CD8-positive, alpha-beta memory T cell (primary cell): ENCODE measurements at regions not wholly inside any gene's neighbourhood (a gene's known extent, or its start where the extent isn't known, plus 50 kb on each side); places are given as distances from the start of the nearest gene placed in this dataset.
A peak's percentile ranks its signal among the peaks of the same experiment; 100 is the strongest.

ENCODE experiments used
- CTCF ChIA-PET: fragments of 350-600 bp; sonication (Branson Sonifier 250); formaldehyde crosslinking; loops from one replicate; lab custom pipeline; 2021; ENCODE audit warnings: antibody characterized with exemption; lab: Charles Lee
- POLR2A ChIA-PET: fragments of 350-600 bp; sonication (Branson Sonifier 250); formaldehyde crosslinking; loops from one replicate; lab custom pipeline; 2021; ENCODE audit warnings: antibody characterized with exemption; lab: Charles Lee
- DNase-seq, 5 donors: peaks; one replicate each; pipeline versions ENCODE4 v3.0.0 to v3.0.0-alpha.2; 2020 to 2022; ENCODE audit warnings: mixed read lengths in 1 of 5
- H3K27ac ChIP-seq: one replicate; pipeline ENCODE4 v1.7.0; 2013; ENCODE audit warnings: low read depth, mild to moderate bottlenecking, low read length, moderate library complexity
- H3K27me3 ChIP-seq: 2 replicates; pipeline ENCODE4 v1.7.0; 2013; ENCODE audit warnings: low read length, mild to moderate bottlenecking; ENCODE audit not compliant: insufficient read depth, poor library complexity, severe bottlenecking
- H3K36me3 ChIP-seq: 2 replicates; pipeline ENCODE4 v1.7.0; 2013; ENCODE audit warnings: mild to moderate bottlenecking, low read length, moderate library complexity; ENCODE audit not compliant: insufficient read depth
- H3K4me1 ChIP-seq: 2 replicates; pipeline ENCODE4 v1.7.0; 2013; ENCODE audit warnings: mild to moderate bottlenecking, low read length, moderate library complexity; ENCODE audit not compliant: insufficient read depth
- H3K4me3 ChIP-seq: 2 replicates; pipeline ENCODE4 v1.7.0; 2013; ENCODE audit warnings: mild to moderate bottlenecking, low read length
- H3K9me3 ChIP-seq: 2 replicates; pipeline ENCODE4 v1.7.0; 2013; ENCODE audit warnings: mild to moderate bottlenecking, low read length
- H3K27ac Mint-ChIP-seq, 8 donors: one replicate each; pipeline ENCODE4 v1.8.0; 2020 to 2021; ENCODE audit warnings: mixed read lengths in 8 of 8, mild to moderate bottlenecking in 6 of 8, inconsistent platforms in 3 of 8, moderate library complexity in 3 of 8
- H3K27me3 Mint-ChIP-seq, 2 donors: one replicate each; pipeline ENCODE4 v1.8.0; 2020 to 2021; ENCODE audit warnings: mixed read lengths in 2 of 2, mild to moderate bottlenecking in 1 of 2, moderate library complexity in 1 of 2
- H3K36me3 Mint-ChIP-seq, 3 donors: one replicate each; pipeline ENCODE4 v1.8.0; 2020 to 2021; ENCODE audit warnings: mixed read lengths in 3 of 3, inconsistent platforms in 1 of 3, mild to moderate bottlenecking in 1 of 3
- H3K4me1 Mint-ChIP-seq, 3 donors: one replicate each; pipeline ENCODE4 v1.8.0; 2020 to 2021; ENCODE audit warnings: mixed read lengths in 3 of 3, inconsistent platforms in 1 of 3, mild to moderate bottlenecking in 1 of 3
- H3K4me3 Mint-ChIP-seq, 7 donors: one replicate each; pipeline ENCODE4 v1.8.0; 2020 to 2021; ENCODE audit warnings: mixed read lengths in 7 of 7, mild to moderate bottlenecking in 6 of 7, moderate library complexity in 4 of 7, inconsistent platforms in 2 of 7
- H3K9me3 Mint-ChIP-seq, 5 donors: one replicate each; pipeline ENCODE4 v1.8.0; 2020 to 2022; ENCODE audit warnings: mixed read lengths in 5 of 5, mild to moderate bottlenecking in 3 of 5, moderate library complexity in 2 of 5, inconsistent platforms in 1 of 5

DNA sequence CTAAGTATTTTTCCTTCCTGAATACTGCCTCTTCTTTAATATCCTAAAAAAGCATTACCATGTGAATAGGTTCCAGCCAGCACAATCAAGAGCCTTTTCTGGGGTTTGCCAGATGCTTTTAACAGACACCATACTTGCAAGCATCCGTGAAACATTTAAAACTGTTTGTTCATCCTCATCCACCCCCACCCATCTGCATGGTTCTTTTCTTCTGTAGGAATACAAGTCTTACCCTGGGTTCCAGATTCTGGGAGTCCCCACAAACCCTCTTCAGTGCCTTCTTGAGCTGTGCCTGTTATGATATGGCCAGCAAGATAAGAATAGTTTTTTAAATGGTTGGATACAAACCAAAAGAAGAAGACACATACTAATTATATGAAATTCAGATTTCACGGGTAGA lies 354.9 kb upstream of the PLXNA2 start:
- H3K36me3 ChIP-seq, result no peaks in the 10 kb centered on the region
- no peaks in the 10 kb centered on the region for H3K27me3 ChIP-seq
- DNase-seq, result no peak
- peaks cover 0 to 2% (median 0%) of the 10 kb centered on the region in 5 donors for H3K9me3 Mint-ChIP-seq
- H3K9me3 ChIP-seq, result no peaks in the 10 kb centered on the region
- no peaks in the 10 kb centered on the region for H3K4me1 Mint-ChIP-seq
- no peaks in the 10 kb centered on the region for H3K27me3 Mint-ChIP-seq
- POLR2A ChIA-PET, result no interaction called here
- H3K27ac ChIP-seq, result no peak overlapping the region
- H3K36me3 Mint-ChIP-seq, result no peaks in the 10 kb centered on the region
- no peak overlapping the region for H3K4me3 Mint-ChIP-seq
- no peak overlapping the region for H3K4me3 ChIP-seq
- CTCF ChIA-PET, result no interaction called here
- no peaks in the 10 kb centered on the region for H3K4me1 ChIP-seq
- no peak overlapping the region for H3K27ac Mint-ChIP-seq

DNA sequence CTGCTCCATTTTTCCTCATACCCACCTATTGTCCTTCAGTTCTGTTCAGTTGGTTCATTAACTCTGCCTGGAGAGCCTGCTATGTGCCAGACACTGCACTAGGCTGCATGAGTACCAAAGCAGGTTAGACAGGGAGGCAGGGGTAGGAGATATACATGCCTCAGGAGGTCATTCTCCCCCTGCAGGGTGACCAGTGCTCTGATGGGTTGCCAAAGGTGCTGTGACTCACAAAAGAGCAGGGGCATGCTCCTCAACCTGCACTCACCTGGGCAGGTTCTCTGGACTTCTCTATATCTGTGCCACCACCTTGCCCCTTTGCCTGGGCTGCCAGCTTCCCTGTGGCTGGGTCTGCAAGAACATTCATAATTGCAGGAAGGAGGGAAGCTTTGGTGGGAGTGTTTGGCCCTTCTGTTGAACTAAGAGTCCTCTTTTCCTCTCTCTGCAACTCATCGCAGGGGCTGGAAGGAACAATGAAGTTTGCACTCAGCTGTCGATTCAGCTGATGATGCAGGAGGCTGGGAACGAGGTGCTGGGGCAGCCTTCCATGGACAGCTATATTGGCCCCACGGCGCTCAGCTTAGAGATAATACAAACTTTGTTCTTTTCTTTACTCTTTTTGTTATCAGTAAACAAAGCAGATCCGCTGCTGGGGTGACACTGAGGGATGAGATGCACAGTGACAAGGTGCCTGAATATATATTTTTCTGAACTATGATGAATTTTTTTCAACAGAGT lies 356.4 kb upstream of the PLXNA2 start:
- H3K36me3 ChIP-seq, result no peaks in the 10 kb centered on the region

DNA sequence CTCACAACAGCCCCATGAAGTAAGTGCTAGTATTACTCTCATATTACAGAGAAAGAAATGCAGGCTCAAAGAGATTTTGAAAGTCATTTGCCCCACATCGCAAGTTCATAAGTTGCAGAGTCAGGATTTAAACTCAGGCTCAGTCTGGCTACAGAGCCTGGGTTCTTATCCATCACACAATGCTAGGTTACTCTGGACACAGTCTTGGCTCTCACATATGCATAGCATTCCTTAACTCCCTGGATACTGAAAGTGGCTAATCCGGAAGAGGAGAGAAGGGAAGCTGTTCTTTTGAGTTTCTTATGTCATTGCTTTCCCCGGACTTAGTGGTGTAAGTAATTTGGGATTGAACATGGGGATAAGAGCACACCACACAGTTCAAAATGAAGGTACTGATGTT lies 357.4 kb upstream of the PLXNA2 start:
- H3K27me3 Mint-ChIP-seq, result no peaks in the 10 kb centered on the region
- no peak for DNase-seq
- no peak overlapping the region for H3K27ac Mint-ChIP-seq
- H3K4me1 Mint-ChIP-seq, result no peaks in the 10 kb centered on the region
- no peaks in the 10 kb centered on the region for H3K27me3 ChIP-seq
- no peaks in the 10 kb centered on the region for H3K36me3 ChIP-seq
- H3K4me1 ChIP-seq, result no peaks in the 10 kb centered on the region
- H3K27ac ChIP-seq, result no peak overlapping the region
- H3K36me3 Mint-ChIP-seq, result no peaks in the 10 kb centered on the region
- no peak overlapping the region for H3K4me3 Mint-ChIP-seq
- POLR2A ChIA-PET, result no interaction called here
- H3K9me3 Mint-ChIP-seq, result no peaks in the 10 kb centered on the region
- H3K4me3 ChIP-seq, result no peak overlapping the region
- CTCF ChIA-PET, result no interaction called here
- H3K9me3 ChIP-seq, result no peaks in the 10 kb centered on the region

More for the DNA sequence above, 356.4 kb upstream of the PLXNA2 start:
- Histone ChIP-seq H3K27me3 (no peaks in the 10 kb centered on the region), H3K9me3 (no peaks in the 10 kb centered on the region), H3K4me1 (no peaks in the 10 kb centered on the region), H3K4me3 (no peak overlapping the region), H3K27ac (no peak overlapping the region)
- H3K27ac Mint-ChIP-seq, result no peak overlapping the region
- H3K4me1 Mint-ChIP-seq, result no peaks in the 10 kb centered on the region
- ChIA-PET POLR2A (no interaction called here), CTCF (no interaction called here)
- H3K27me3 Mint-ChIP-seq, result no peaks in the 10 kb centered on the region
- H3K36me3 Mint-ChIP-seq, result no peaks in the 10 kb centered on the region
- DNase-seq, result no peak
- H3K9me3 Mint-ChIP-seq, result no peaks in the 10 kb centered on the region
- H3K4me3 Mint-ChIP-seq, result no peak overlapping the region

DNA sequence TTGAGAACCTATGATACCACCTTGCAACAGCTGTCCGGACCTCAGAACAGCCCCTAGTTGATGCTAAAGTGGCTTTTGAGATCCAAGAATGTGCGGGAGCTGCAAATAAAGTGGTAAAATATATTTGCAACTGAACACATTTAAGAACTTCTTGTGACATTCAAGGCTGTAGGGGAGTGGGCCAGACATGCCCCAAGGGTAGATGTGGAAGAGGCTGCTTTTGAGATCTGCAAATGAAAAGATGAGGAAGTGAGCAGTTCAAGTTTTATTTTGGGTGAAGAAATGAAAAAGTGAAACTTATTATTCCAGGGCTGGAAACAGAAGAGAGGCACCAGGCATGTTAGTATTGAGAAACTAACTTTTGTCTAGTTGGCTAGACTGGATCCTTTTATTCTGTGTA lies 359.5 kb upstream of the PLXNA2 start:
- ChIA-PET CTCF (interaction anchor here (0.7 kb wide), 1 partner anchor 12 kb away, joined by 3 read pairs; no protein-coding TSS in a partner anchor), POLR2A (no interaction called here)
- H3K36me3 ChIP-seq, result no peaks in the 10 kb centered on the region
- Mint-ChIP-seq H3K27me3 (peaks cover 0 to 2% of the 10 kb centered on the region in 2 donors), H3K9me3 (no peaks in the 10 kb centered on the region), H3K4me1 (no peaks in the 10 kb centered on the region), H3K36me3 (no peaks in the 10 kb centered on the region), H3K27ac (peak overlapping the region in 1 of 8 donors; percentile 34), H3K4me3 (no peak overlapping the region)
- DNase-seq, result no peak
- H3K4me3 ChIP-seq, result no peak overlapping the region
- no peaks in the 10 kb centered on the region for H3K27me3 ChIP-seq
- H3K9me3 ChIP-seq, result no peaks in the 10 kb centered on the region
- no peak overlapping the region for H3K27ac ChIP-seq
- H3K4me1 ChIP-seq, result no peaks in the 10 kb centered on the region

DNA sequence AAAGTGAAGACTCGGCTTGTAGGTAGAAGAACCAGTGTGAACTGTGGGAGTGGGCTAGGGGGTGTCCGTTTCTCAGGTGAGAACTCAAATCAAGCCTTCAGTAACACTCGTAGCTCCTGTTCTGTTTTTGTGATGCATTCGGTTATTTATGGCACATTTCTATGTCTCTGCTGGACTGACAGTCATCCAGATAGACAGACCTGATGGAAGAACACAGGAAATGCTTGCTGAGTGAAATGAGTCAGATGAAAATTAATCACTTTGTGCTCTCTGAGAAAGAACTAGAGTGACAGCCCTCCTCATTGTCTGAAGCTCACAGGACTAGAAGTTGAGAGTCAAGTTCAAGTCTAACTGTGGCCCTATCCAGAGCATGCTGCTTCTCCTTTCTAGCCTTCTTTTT lies 360.1 kb upstream of the PLXNA2 start:
- Mint-ChIP-seq H3K27ac (no peak overlapping the region), H3K9me3 (no peaks in the 10 kb centered on the region), H3K36me3 (no peaks in the 10 kb centered on the region), H3K4me3 (no peak overlapping the region), H3K4me1 (no peaks in the 10 kb centered on the region), H3K27me3 (peaks cover 0 to 2% of the 10 kb centered on the region in 2 donors)
- Histone ChIP-seq H3K9me3 (no peaks in the 10 kb centered on the region), H3K36me3 (no peaks in the 10 kb centered on the region), H3K27me3 (no peaks in the 10 kb centered on the region), H3K4me3 (no peak overlapping the region), H3K4me1 (no peaks in the 10 kb centered on the region), H3K27ac (no peak overlapping the region)
- ChIA-PET POLR2A (no interaction called here), CTCF (no interaction called here)
- no peak for DNase-seq

DNA sequence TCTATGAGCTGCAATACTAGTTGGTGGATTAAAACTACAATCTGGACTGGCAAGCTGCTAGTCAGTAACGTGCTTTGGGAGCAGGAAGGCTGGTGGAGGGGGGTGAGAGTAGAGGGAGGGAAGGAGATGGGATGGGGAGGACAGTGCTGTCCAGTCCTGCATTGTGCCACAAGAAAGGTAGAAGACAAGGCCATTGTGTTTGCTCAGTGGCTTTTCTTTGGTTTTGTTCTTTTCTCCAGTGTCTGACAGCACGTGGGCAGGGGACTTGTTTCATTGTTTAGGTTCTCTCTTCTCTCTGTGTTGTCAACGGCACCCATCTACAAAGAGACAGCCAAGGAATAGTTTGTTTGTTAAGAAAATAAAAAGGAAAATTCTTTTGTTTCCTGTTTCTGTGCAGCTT lies 362.8 kb upstream of the PLXNA2 start:
- Histone ChIP-seq H3K4me3 (no peak overlapping the region), H3K4me1 (no peaks in the 10 kb centered on the region), H3K27me3 (no peaks in the 10 kb centered on the region), H3K36me3 (no peaks in the 10 kb centered on the region), H3K9me3 (no peaks in the 10 kb centered on the region), H3K27ac (no peak overlapping the region)
- Mint-ChIP-seq H3K36me3 (no peaks in the 10 kb centered on the region), H3K27ac (no peak overlapping the region), H3K27me3 (peaks cover 0 to 2% of the 10 kb centered on the region in 2 donors), H3K4me3 (no peak overlapping the region), H3K4me1 (no peaks in the 10 kb centered on the region), H3K9me3 (no peaks in the 10 kb centered on the region)
- DNase-seq, result no peak
- CTCF ChIA-PET, result no interaction called here
- POLR2A ChIA-PET, result no interaction called here

DNA sequence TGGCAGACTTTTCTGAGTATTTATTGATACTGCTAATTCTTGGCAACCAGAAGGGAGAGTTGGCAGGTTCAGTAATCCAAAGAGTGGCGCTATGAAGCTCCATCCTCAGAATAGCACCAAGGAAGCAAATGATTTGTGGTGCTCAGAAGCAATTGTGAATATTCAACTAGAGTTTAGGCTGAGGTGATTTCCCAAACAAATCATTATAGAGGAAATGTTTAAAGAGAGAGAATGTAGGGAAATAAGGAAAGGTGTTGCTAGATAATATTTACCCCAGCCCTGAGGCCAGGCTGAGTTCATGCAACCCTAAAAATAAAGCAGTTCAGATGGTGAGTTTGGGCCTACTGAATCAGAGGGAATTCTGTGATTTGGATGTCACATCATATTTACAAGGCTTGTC lies 363.4 kb upstream of the PLXNA2 start:
- H3K27ac Mint-ChIP-seq, result no peak overlapping the region
- H3K36me3 ChIP-seq, result no peaks in the 10 kb centered on the region
- POLR2A ChIA-PET, result no interaction called here
- no peaks in the 10 kb centered on the region for H3K36me3 Mint-ChIP-seq
- no peaks in the 10 kb centered on the region for H3K9me3 ChIP-seq
- no peak overlapping the region for H3K4me3 Mint-ChIP-seq
- peaks cover 0 to 2% of the 10 kb centered on the region in 2 donors for H3K27me3 Mint-ChIP-seq
- H3K4me1 Mint-ChIP-seq, result no peaks in the 10 kb centered on the region
- DNase-seq, result no peak
- CTCF ChIA-PET, result no interaction called here
- no peak overlapping the region for H3K4me3 ChIP-seq
- H3K27me3 ChIP-seq, result no peaks in the 10 kb centered on the region
- H3K9me3 Mint-ChIP-seq, result no peaks in the 10 kb centered on the region
- no peaks in the 10 kb centered on the region for H3K4me1 ChIP-seq
- H3K27ac ChIP-seq, result no peak overlapping the region

DNA sequence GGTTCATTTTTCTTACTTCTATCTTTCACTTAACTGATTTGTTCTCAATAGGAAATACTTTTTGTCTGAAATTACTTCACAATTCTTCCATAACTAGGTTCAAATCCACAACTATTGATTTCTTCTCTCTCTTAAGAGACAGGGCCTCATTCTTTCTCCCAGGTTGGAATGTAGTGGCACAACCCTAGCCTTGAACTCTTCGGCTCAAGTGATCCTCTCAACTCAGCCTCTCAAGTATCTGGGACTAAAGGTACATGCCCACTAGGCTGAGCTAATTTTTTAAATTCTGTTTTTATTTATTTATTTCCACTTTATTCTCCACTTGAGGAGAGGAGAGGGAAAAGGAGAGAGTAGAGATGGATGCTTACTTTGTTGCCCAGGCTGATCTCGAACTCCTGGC lies 370.4 kb upstream of the PLXNA2 start:
- Mint-ChIP-seq H3K4me3 (no peak overlapping the region), H3K9me3 (peaks cover 8 to 15% (median 12%) of the 10 kb centered on the region in 5 donors), H3K27me3 (peaks cover 0 to 3% of the 10 kb centered on the region in 2 donors), H3K27ac (no peak overlapping the region), H3K36me3 (no peaks in the 10 kb centered on the region), H3K4me1 (no peaks in the 10 kb centered on the region)
- ChIA-PET CTCF (no interaction called here), POLR2A (no interaction called here)
- no peak for DNase-seq
- H3K27me3 ChIP-seq, result no peaks in the 10 kb centered on the region
- no peaks in the 10 kb centered on the region for H3K36me3 ChIP-seq
- no peaks in the 10 kb centered on the region for H3K4me1 ChIP-seq
- H3K4me3 ChIP-seq, result no peak overlapping the region
- no peaks in the 10 kb centered on the region for H3K9me3 ChIP-seq
- H3K27ac ChIP-seq, result no peak overlapping the region
